LNCAP (cell line): ENCODE measurements at regions not wholly inside any gene's neighbourhood (a gene's known extent, or its start where the extent isn't known, plus 50 kb on each side); places are given as distances from the start of the nearest gene placed in this dataset.

Experiments used
- TF ChIP-seq, protein P1 (sequence below): fragments of 450-650 bp; IDR thresholded peaks from 2 replicates; pipeline ENCODE4 v1.5.1; 2017; ENCODE audit warnings: mild to moderate bottlenecking

DNA sequence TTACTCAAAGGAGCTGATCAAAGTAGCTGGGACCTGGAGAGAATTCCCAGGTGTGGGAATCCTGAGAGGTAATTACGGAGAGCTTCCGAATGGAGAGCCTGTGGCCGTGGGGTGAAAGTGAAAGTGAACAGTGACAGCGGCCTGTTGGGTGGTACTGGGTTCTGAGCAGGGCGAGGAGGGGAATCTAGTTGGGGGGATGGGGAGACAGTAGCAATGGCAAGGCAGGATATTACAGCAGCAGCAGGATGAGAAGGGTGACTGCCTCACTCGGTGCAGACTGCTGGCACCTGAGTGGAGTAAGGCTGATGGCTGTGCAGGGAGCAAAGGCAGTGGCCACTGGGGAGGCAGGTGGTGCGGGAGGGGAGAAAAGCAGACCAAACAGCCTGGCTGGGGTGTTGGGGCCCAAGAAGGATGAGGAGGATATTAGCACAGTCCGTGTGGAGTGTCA is 70.3 kb upstream of the PRDX6 start:
- TF ChIP-seq, protein P1, sequence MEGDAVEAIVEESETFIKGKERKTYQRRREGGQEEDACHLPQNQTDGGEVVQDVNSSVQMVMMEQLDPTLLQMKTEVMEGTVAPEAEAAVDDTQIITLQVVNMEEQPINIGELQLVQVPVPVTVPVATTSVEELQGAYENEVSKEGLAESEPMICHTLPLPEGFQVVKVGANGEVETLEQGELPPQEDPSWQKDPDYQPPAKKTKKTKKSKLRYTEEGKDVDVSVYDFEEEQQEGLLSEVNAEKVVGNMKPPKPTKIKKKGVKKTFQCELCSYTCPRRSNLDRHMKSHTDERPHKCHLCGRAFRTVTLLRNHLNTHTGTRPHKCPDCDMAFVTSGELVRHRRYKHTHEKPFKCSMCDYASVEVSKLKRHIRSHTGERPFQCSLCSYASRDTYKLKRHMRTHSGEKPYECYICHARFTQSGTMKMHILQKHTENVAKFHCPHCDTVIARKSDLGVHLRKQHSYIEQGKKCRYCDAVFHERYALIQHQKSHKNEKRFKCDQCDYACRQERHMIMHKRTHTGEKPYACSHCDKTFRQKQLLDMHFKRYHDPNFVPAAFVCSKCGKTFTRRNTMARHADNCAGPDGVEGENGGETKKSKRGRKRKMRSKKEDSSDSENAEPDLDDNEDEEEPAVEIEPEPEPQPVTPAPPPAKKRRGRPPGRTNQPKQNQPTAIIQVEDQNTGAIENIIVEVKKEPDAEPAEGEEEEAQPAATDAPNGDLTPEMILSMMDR: no peak

- TF ChIP-seq, protein P1: no peak
Observed at GRCh38 chr1:173407846-173408245, 69.3 kb upstream of the PRDX6 start.

DNA sequence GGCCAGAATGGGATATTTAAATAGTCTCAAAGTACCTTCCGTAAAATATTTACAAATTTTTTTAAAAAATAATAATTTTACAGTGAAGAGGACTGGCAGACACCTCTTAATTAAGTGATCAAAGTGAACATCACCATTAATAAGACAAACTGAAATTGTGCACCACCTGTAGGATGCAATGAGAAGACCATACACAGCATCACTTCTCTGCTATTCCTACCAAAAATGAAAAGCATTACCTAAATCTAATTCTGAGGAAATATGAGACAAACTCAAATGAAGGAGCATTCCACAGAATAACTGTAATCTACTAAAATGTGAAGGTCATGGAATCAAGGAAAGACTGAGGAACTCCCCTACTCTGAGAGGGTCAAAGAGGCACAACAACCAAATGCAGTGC is 68.2 kb upstream of the PRDX6 start:
- TF ChIP-seq, protein P1: peak; percentile 18; the same call in 1 of the 2 replicates

- TF ChIP-seq, protein P1: no peak
Observed at GRCh38 chr1:173409613-173410012, 67.5 kb upstream of the PRDX6 start.

DNA sequence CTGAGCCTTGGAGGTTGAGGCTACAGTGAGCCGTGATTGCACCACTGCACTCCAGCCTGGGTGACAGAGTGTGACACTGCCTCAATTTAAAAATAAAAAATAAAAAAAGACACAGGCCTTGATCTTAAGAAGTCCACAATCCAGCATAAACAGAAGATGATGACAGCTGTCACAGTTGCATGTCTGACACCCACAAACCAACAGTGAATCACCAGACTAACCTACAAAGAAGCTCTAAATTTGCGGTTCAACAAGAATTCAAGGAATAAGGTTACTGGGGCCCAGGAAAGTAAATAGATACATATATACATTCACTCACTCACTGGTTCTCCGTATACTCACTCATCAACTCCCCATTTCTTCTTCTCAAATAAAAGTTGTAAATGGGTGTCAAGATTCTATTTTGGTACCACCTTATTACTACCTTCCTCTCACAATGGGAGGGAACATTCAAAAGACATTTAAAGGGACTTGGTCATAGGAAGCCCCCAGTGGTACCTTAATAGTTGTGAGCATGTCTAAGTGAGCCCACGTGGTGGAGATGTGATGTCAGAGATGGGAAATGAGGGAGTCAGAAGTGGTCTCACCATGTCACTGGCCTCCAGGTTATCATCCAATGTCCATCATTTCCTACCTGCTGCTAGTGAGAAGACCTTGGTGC is 66.9 kb upstream of the PRDX6 start:
- TF ChIP-seq, protein P1: no peak

- TF ChIP-seq, protein P1: no peak
Observed at GRCh38 chr1:173410794-173411236, 66.3 kb upstream of the PRDX6 start.

DNA sequence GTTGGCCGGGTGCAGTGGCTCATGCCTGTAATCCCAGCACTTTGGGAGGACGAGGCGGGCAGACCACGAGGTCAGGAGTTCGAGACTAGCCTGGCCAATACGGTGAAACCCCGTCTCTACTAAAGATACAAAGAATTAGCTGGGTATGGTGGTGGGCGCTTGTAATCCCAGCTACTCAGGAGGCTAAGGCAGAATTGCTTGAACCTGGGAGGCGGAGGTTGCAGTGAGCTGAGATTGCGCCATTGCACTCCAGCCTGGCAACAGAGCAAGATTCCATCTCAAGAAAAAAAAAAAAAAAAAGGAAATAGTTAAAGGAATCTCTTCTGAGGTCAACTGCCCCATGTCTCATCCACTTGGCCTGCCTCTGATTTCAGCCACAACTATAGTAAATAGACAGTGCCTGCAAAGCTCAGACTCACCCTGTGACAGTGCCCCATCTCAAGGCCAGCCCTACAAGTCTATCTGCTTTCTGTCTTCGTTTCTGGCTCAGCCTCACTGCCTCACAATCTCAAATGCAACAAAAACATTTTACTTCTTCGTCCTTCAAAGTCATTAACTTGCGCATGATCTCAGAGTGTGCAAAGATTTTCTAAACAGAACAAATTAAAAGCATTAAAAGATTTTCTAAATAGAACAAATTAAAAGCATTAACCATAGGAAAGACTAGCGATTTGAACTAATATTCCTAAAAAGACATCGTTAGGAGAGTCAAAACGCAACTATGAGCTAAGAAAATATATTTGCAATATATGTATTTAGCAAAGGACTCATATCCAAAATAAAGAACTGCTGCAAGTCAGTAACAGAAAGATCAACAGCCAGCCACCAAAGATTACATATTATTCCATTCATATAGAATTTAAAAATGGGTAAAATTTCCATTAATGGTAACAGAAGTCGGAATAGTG is 65.0 kb upstream of the PRDX6 start:
- TF ChIP-seq, protein P1: no peak
